ENCODE measurements at regions not wholly inside any gene's neighbourhood (a gene's known extent, or its start where the extent isn't known, plus 50 kb on each side); places are given as distances from the start of the nearest gene placed in this dataset.

DNA sequence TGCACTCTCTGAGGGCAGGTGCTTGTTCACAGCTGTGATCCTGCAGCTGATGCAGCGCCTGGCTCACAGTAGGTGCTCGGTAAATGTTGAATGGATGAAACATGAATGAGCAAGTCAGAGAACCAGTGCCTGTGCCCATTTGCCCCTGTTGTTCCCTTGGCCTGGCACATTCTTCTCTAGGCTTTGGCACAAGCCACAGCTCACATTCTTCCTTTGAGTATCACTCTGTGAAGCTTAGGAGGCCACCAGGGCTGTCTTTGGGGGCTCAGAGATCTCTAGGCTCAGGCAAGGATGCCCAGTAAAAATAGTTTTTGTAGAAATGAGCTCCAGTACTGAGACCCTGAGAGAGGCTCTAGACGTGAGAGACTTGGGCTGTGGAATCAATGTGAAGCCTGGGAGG, 144.6 kb upstream of the NAV2 start (continued):
- TF ChIP-seq, protein P1, sequence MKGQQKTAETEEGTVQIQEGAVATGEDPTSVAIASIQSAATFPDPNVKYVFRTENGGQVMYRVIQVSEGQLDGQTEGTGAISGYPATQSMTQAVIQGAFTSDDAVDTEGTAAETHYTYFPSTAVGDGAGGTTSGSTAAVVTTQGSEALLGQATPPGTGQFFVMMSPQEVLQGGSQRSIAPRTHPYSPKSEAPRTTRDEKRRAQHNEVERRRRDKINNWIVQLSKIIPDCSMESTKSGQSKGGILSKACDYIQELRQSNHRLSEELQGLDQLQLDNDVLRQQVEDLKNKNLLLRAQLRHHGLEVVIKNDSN (IDR thresholded peaks at IDR 0.05; ENCODE audit: borderline replicate concordance, extremely low read length, insufficient read depth, low read depth, low read length), result no peak
- TF ChIP-seq MTA2 (IDR thresholded peaks at IDR 0.05; ENCODE audit: low read depth) (no peak), ZBED1 (IDR thresholded peaks at IDR 0.05; ENCODE audit: borderline replicate concordance) (no peak), KAT2A (conservative IDR thresholded peaks at IDR 0.05; ENCODE audit: control insufficient read depth, low read depth, low read length) (no peak), NFXL1 (IDR thresholded peaks at IDR 0.05; ENCODE audit: borderline replicate concordance) (no peak), HCFC1 (IDR thresholded peaks at IDR 0.05; ENCODE audit: low read length) (no peak), ZNF217 (IDR thresholded peaks at IDR 0.05) (no peak), SREBF2 (IDR thresholded peaks at IDR 0.05; ENCODE audit: low read length) (no peak), CHD4 (IDR thresholded peaks at IDR 0.05) (no peak)
- TF ChIP-seq, protein P2, sequence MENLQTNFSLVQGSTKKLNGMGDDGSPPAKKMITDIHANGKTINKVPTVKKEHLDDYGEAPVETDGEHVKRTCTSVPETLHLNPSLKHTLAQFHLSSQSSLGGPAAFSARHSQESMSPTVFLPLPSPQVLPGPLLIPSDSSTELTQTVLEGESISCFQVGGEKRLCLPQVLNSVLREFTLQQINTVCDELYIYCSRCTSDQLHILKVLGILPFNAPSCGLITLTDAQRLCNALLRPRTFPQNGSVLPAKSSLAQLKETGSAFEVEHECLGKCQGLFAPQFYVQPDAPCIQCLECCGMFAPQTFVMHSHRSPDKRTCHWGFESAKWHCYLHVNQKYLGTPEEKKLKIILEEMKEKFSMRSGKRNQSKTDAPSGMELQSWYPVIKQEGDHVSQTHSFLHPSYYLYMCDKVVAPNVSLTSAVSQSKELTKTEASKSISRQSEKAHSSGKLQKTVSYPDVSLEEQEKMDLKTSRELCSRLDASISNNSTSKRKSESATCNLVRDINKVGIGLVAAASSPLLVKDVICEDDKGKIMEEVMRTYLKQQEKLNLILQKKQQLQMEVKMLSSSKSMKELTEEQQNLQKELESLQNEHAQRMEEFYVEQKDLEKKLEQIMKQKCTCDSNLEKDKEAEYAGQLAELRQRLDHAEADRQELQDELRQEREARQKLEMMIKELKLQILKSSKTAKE (IDR thresholded peaks at IDR 0.05; ENCODE audit: low read depth, poor library complexity, severe bottlenecking), result no peak
- TF ChIP-seq, protein P3, sequence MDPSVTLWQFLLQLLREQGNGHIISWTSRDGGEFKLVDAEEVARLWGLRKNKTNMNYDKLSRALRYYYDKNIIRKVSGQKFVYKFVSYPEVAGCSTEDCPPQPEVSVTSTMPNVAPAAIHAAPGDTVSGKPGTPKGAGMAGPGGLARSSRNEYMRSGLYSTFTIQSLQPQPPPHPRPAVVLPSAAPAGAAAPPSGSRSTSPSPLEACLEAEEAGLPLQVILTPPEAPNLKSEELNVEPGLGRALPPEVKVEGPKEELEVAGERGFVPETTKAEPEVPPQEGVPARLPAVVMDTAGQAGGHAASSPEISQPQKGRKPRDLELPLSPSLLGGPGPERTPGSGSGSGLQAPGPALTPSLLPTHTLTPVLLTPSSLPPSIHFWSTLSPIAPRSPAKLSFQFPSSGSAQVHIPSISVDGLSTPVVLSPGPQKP (IDR thresholded peaks at IDR 0.05; ENCODE audit: low read depth, low read length), result no peak

Data from GM12878 (cell line).